Vagina (tissue), 2 donors: ENCODE measurements at regions not wholly inside any gene's neighbourhood (a gene's known extent, or its start where the extent isn't known, plus 50 kb on each side); places are given as distances from the start of the nearest gene placed in this dataset.

Experiments
- CTCF ChIP-seq, 3 experiments: fragments of 450-650 bp in 2 of 3; fragments of 200-600 bp in 1 of 3; sonication (generic) in 1 of 3; IDR thresholded peaks; one replicate each; pipeline ENCODE4 v1.5.1; 2017 to 2019; ENCODE audit warnings: antibody characterized with exemption in 3 of 3, mild to moderate bottlenecking in 2 of 3, moderate library complexity in 2 of 3
- POLR2A ChIP-seq, 2 donors: fragments of 450-650 bp; IDR thresholded peaks; one replicate each; pipeline ENCODE4 v1.6.1; 2017; ENCODE audit warnings: antibody characterized with exemption in 2 of 2, mild to moderate bottlenecking in 2 of 2, moderate library complexity in 2 of 2
- POLR2AphosphoS5 ChIP-seq, 2 donors: sonication (generic); formaldehyde crosslinking; IDR thresholded peaks; one replicate each; pipeline ENCODE4 v1.9.0; 2017; ENCODE audit warnings: antibody characterized with exemption in 2 of 2, mild to moderate bottlenecking in 2 of 2, low read depth in 1 of 2; ENCODE audit not compliant: insufficient read depth in 1 of 2

- TF ChIP-seq CTCF (IDR thresholded peaks at IDR 0.05) (no peak), POLR2A (IDR thresholded peaks at IDR 0.05) (no peak), POLR2AphosphoS5 (IDR thresholded peaks at IDR 0.05; ENCODE audit: insufficient read depth in 1 of 2, low read depth in 1 of 2) (no peak)
These were observed 96.3 kb upstream of the TRIM24 start for GRCh38 chr7:138363721-138364120.
